HCT116 (cell line): ENCODE measurements at regions not wholly inside any gene's neighbourhood (a gene's known extent, or its start where the extent isn't known, plus 50 kb on each side); places are given as distances from the start of the nearest gene placed in this dataset.

Experiments used
- ATAC-seq: fragments of 200-7000 bp; cut with Tn5 transposase; 2 replicates; pipeline ENCODE4 v1.9.1; 2020; ENCODE audit warnings: mild to moderate bottlenecking, moderate library complexity
- BruUV-seq: library from RNA; stranded (reverse); fragments of 400-500 nt; replicated peaks from 2 replicates; lab custom pipeline; 2021; lab: Mats Ljungman, UMichigan
- CTCF ChIA-PET: fragments of 300-600 bp; sonication (Branson Sonifier 250); formaldehyde crosslinking; loops from one replicate; lab custom pipeline; 2021; ENCODE audit warnings: antibody characterized with exemption; lab: Charles Lee
- POLR2A ChIA-PET: fragments of 300-600, 350-600 bp; sonication (Branson Sonifier 250); formaldehyde crosslinking; loops from one replicate; lab custom pipeline; 2021; ENCODE audit warnings: antibody characterized with exemption; lab: Charles Lee
- RAD21 ChIA-PET, 2 experiments: fragments of 300-600 bp; sonication (Branson Sonifier 250); formaldehyde crosslinking; loops; one replicate each; lab custom pipeline; 2023; ENCODE audit warnings: low total read pairs in 2 of 2; ENCODE audit not compliant: uncharacterized antibody in 2 of 2, unreplicated experiment in 2 of 2, low non-redundant PET in 1 of 2; lab: Charles Lee
- DNase-seq: peaks from one replicate; pipeline ENCODE4 v3.0.0-alpha.2; 2010; ENCODE audit warnings: low read depth, low spot score
- H2AFZ ChIP-seq: fragments of 200-600 bp; shearing (Covaris generic), sonication (generic); 2 replicates; pipeline ENCODE4 v1.6.1; 2017; ENCODE audit warnings: low read depth, mixed run types, mixed read lengths, antibody characterized with exemption, low read length; ENCODE audit not compliant: poor library complexity, severe bottlenecking
- H3K27ac ChIP-seq: 2 replicates; pipeline ENCODE4 v1.5.1; 2012; ENCODE audit warnings: low read depth, low read length
- H3K27me3 ChIP-seq: fragments of 200-600 bp; sonication (generic); 2 replicates; pipeline ENCODE4 v1.6.1; 2016; ENCODE audit warnings: mixed run types, low read length, mixed read lengths; ENCODE audit not compliant: insufficient read depth
- H3K36me3 ChIP-seq, 2 experiments: fragments of 200-500 bp in 1 of 2; fragments of 200-600 bp in 1 of 2; sonication (Bioruptor generic) in 1 of 2; sonication (generic) in 1 of 2; 2 replicates each; pipeline versions ENCODE4 v1.5.1 to v1.6.1; 2014 to 2016; ENCODE audit warnings: low read length in 2 of 2, inconsistent platforms in 1 of 2, mixed read lengths in 1 of 2, mixed run types in 1 of 2; ENCODE audit not compliant: insufficient read depth in 2 of 2, control insufficient read depth in 1 of 2
- H3K4me1 ChIP-seq, 2 experiments: fragments of 200-600 bp in 1 of 2; sonication (generic) in 1 of 2; 2 replicates each; pipeline versions ENCODE4 v1.5.1 to v1.6.1; 2012 to 2017; ENCODE audit warnings: low read length in 2 of 2, inconsistent platforms in 1 of 2, mild to moderate bottlenecking in 1 of 2, mixed read lengths in 1 of 2, mixed run types in 1 of 2, moderate library complexity in 1 of 2; ENCODE audit not compliant: insufficient read depth in 2 of 2, control insufficient read depth in 1 of 2
- H3K4me2 ChIP-seq: fragments of 200-600 bp; sonication (generic); 2 replicates; pipeline ENCODE4 v1.6.1; 2017; ENCODE audit warnings: mixed run types, low read length, mixed read lengths
- H3K4me3 ChIP-seq, 2 experiments: fragments of 200-600 bp in 1 of 2; sonication (generic) in 1 of 2; replicated peaks in 1 of 2; 2 replicates each; pipeline ENCODE4 v1.5.1; 2011 to 2016; ENCODE audit warnings: low read length in 2 of 2, control low read depth in 1 of 2, low read depth in 1 of 2, mild to moderate bottlenecking in 1 of 2, mixed read lengths in 1 of 2, mixed run types in 1 of 2
- H3K79me2 ChIP-seq: fragments of 200-600 bp; sonication (generic); 2 replicates; pipeline ENCODE4 v1.6.1; 2017; ENCODE audit warnings: mild to moderate bottlenecking, mixed run types, low read length, moderate library complexity, mixed read lengths; ENCODE audit not compliant: insufficient read depth
- H3K9ac ChIP-seq: fragments of 200-600 bp; sonication (generic); 2 replicates; pipeline ENCODE4 v1.6.1; 2016; ENCODE audit warnings: low read length, mixed read lengths
- H3K9me2 ChIP-seq: fragments of 200-600 bp; sonication (generic), shearing (Covaris generic); 2 replicates; pipeline ENCODE4 v1.6.1; 2017; ENCODE audit warnings: mixed run types, mild to moderate bottlenecking, moderate library complexity; ENCODE audit not compliant: insufficient read depth
- H3K9me3 ChIP-seq, 2 experiments: fragments of 200-500 bp in 1 of 2; fragments of 200-600 bp in 1 of 2; sonication (Bioruptor generic) in 1 of 2; sonication (generic) in 1 of 2; 2 replicates each; pipeline ENCODE4 v1.6.1; 2014 to 2017; ENCODE audit warnings: low read length in 2 of 2, mixed read lengths in 2 of 2, inconsistent platforms in 1 of 2, low read depth in 1 of 2, mild to moderate bottlenecking in 1 of 2, mixed run types in 1 of 2, moderate library complexity in 1 of 2; ENCODE audit not compliant: control insufficient read depth in 1 of 2, insufficient read depth in 1 of 2
- H4K20me1 ChIP-seq: fragments of 200-600 bp; sonication (generic), shearing (Covaris generic); 2 replicates; pipeline ENCODE4 v1.6.1; 2017; ENCODE audit warnings: mixed run types, mild to moderate bottlenecking, moderate library complexity; ENCODE audit not compliant: insufficient read depth
- POLR2AphosphoS5 ChIP-seq: IDR thresholded peaks from 2 replicates; pipeline ENCODE4 v1.6.1; 2011; ENCODE audit warnings: mild to moderate bottlenecking, low read depth, low read length, moderate library complexity
- SIN3A ChIP-seq: IDR thresholded peaks from 2 replicates; pipeline ENCODE4 v1.6.1; 2012; ENCODE audit warnings: low read depth
- ZFX ChIP-seq: fragments of 450-650 bp; IDR thresholded peaks from 2 replicates; pipeline ENCODE4 v1.6.1; 2017
- intact Hi-C: fragments of 100-400 bp; cut with micrococcal nuclease; formaldehyde crosslinking; loops from 2 replicates; pipeline ENCODE4 v1.10.0; 2022

DNA sequence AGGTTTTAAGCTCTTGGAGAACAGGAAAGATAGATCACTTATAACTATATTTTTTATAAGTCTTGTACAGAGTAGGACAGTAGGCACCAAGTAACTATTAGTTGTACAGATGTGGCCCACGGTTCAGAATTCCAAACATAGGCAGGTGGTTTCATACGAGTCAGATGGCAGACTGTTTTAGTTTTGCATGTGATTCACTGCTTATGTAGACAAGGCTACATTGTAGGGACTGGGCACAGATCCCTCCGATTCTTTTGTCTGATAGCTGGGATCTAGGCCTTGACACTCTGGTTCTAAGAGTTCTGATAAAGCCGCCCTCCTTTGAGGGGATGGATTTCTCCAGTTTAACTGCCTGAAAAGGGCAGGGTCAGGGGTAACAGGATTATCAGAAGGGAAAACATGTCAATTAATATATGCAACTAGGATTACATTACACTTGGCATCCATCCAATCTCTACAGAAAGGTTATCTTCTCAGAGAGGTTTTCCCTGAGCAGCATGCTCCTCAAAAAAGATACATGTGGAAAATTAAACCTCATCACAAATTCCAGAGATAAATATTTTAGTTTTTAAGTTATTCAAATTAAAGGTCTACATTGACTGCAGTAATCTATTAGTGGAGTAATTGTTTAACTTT is 87.8 kb downstream of the SPRY1 start:
- no peak overlapping the region for H3K9ac ChIP-seq
- ChIA-PET RAD21 (interaction anchor here in 1 of 2 experiments (0.5 kb wide), 1 partner anchor 24 kb away, joined by 3 read pairs; no protein-coding TSS in a partner anchor), CTCF (no interaction called here), POLR2A (no interaction called here)
- no peak overlapping the region for H3K4me3 ChIP-seq
- peaks cover 5 to 25% of the 10 kb centered on the region in 2 experiments for H3K4me1 ChIP-seq
- BruUV-seq: no TSS peak
- no peaks in the 10 kb centered on the region for H3K9me3 ChIP-seq
- ATAC-seq (no peak), DNase-seq (no peak)
- no peak overlapping the region for H3K4me2 ChIP-seq
- no peaks in the 10 kb centered on the region for H3K36me3 ChIP-seq
- no peaks in the 10 kb centered on the region for H4K20me1 ChIP-seq
- no peak for TF ChIP-seq POLR2AphosphoS5
- no peaks in the 10 kb centered on the region for H3K9me2 ChIP-seq
- H3K27ac ChIP-seq: no peak overlapping the region
- H2AFZ ChIP-seq: no peak overlapping the region
- no peaks in the 10 kb centered on the region for H3K27me3 ChIP-seq
- H3K79me2 ChIP-seq: no peaks in the 10 kb centered on the region
- intact Hi-C loops: no loop called here

DNA sequence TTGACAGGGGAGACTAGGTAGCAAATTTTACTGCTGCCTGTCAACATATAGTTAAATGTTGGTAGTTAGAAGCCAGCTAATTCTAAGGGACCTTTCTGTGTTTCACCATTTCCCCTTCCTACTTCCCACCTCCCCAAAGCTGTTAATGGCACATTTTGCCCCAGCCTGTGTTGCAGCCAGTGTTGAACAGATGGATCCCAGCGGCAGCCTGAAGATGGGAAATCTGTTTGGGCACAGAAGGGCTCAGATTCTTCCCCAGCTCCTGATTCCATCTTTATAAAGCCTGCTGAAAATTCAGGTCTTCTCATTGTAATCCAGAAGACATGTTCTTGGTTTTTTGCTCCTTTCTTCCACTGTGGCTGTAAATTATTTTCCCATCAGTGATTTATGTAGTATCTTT is 89.0 kb downstream of the SPRY1 start:
- Histone ChIP-seq H3K36me3 (no peaks in the 10 kb centered on the region), H3K27ac (no peak overlapping the region), H3K4me2 (no peak overlapping the region), H2AFZ (no peak overlapping the region), H3K9me3 (no peaks in the 10 kb centered on the region), H3K27me3 (no peaks in the 10 kb centered on the region), H4K20me1 (no peaks in the 10 kb centered on the region), H3K9me2 (no peaks in the 10 kb centered on the region), H3K9ac (no peak overlapping the region), H3K4me1 (peaks cover 0 to 18% of the 10 kb centered on the region in 2 experiments; a peak in 2 of 4 replicates), H3K79me2 (no peaks in the 10 kb centered on the region), H3K4me3 (no peak overlapping the region)
- intact Hi-C loops: no loop called here
- POLR2A ChIA-PET: no interaction called here
- RAD21 ChIA-PET: no interaction called here
- ATAC-seq (no peak), DNase-seq (no peak)
- no TSS peak for BruUV-seq
- TF ChIP-seq SIN3A (no peak), ZFX (no peak)
- CTCF ChIA-PET: no interaction called here
